ENCODE measurements at regions not wholly inside any gene's neighbourhood (a gene's known extent, or its start where the extent isn't known, plus 50 kb on each side); places are given as distances from the start of the nearest gene placed in this dataset.

DNA sequence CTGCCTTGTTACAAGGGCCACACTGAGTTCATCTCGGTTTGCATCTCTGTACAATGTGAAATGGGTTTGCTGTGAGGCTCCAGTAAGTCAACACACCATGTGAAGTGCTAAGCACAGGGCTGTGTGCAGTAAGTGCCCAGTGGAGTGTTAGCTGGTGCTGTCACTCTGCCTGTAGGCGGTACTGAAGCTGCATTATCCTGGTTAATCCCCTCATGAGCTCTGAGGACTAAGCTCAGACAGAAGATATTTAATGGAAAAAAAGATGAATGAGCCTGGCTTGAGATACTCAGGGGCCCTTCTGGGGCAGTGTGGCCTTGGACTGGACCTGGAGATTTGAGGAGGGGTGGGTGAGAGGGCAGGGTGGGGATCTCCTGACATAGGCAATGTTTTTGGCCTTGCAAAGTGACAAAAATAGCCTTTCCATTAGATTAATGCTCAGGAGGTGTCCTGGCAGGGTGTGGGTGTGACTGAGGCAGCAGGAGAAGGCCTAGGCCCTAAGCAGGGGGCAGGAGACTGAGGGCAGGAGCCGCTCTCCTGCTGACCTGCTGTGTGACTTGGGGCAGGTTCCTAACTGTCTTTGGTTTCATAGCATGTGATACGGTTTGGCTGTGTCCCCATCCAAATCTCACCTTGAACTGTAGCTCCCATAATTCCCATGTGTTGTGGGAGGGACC is 570.5 kb downstream of the PTPRU start:
- TF ChIP-seq, protein P1, sequence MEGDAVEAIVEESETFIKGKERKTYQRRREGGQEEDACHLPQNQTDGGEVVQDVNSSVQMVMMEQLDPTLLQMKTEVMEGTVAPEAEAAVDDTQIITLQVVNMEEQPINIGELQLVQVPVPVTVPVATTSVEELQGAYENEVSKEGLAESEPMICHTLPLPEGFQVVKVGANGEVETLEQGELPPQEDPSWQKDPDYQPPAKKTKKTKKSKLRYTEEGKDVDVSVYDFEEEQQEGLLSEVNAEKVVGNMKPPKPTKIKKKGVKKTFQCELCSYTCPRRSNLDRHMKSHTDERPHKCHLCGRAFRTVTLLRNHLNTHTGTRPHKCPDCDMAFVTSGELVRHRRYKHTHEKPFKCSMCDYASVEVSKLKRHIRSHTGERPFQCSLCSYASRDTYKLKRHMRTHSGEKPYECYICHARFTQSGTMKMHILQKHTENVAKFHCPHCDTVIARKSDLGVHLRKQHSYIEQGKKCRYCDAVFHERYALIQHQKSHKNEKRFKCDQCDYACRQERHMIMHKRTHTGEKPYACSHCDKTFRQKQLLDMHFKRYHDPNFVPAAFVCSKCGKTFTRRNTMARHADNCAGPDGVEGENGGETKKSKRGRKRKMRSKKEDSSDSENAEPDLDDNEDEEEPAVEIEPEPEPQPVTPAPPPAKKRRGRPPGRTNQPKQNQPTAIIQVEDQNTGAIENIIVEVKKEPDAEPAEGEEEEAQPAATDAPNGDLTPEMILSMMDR (conservative IDR thresholded peaks at IDR 0.05; ENCODE audit: low read length), result no peak
- no peak for TF ChIP-seq EZH2phosphoT487 (IDR thresholded peaks at IDR 0.05; ENCODE audit: borderline replicate concordance)
